GM18499 (cell line): ENCODE measurements at regions not wholly inside any gene's neighbourhood (a gene's known extent, or its start where the extent isn't known, plus 50 kb on each side); places are given as distances from the start of the nearest gene placed in this dataset.

Source experiments
- ATAC-seq: cut with Tn5 transposase; IDR thresholded peaks from one replicate; pipeline ENCODE4 v1.9.1; 2021; ENCODE audit warnings: moderate number of reproducible peaks; ENCODE audit not compliant: insufficient read depth, unreplicated experiment

DNA sequence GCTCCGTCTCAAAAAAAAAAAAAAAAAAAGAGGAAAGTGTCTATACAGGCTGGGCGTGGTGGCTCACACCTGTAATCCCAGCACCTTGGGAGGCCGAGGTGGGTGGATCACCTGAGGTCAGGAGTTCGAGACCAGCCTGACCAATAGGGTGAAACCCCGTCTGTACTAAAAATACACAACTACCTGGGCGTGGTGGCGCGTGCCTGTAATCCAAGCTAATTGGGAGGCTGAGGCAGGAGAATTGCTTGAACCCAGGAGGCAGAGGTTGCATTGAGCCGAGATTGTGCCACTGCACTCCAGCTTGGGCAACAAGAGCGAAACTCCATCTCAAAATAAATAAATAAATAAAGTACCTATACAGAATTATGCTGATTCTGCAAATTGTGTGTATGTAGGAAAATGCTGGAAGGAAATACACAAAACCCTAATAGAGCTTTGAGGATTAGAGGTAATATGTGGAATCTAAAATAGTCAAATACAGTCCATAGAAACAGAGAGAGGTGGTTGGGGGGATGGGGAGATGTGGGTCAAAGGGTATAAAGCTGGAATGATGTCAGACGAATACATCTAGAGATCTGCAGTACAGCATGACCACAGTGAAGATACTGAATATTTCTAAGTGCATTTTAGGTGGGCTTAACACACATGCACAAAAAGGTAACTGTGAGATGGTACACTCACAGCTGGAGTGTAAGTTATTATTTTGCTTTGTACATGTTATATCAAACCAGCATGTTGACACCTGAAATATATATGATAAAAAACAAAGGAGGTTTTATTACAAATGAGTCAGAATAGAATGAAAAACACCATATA is 174.5 kb upstream of the KLF14 start:
- ATAC-seq = no peak

DNA sequence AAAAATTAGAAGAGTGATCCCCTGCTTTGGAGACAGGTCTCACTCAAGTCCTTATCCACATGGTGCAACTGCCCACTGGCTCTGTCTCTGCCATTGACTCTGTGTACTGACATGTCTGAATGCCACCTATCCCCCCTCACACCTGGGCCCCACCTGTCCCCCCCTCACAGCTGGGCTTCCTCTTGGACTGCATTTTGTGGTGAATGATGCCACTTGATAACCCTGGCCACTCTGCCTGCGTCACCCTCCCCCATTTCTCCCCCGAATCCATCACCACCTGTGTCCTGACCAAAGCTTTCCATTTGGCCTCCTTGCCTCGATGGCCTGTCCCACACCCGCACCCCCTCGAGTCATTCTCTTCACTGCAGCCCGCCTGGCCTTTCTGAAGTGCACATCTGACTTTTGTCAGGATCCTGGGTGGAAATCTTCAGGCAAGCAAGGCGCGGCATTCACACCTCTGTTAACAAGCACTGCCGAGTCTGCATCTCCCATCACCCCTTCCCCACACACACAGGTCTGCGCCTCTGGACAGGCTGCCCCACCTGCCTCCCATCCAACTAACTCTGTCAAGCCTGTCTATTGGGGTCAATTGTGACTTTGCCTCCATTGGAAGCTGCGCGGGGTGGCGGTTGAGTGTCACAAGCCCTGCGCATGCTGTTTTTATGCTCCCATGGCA is 175.3 kb upstream of the KLF14 start:
- ATAC-seq = no peak

- no peak for ATAC-seq
Observed at GRCh38 chr7:130909881-130910672, 176.1 kb upstream of the KLF14 start.

DNA sequence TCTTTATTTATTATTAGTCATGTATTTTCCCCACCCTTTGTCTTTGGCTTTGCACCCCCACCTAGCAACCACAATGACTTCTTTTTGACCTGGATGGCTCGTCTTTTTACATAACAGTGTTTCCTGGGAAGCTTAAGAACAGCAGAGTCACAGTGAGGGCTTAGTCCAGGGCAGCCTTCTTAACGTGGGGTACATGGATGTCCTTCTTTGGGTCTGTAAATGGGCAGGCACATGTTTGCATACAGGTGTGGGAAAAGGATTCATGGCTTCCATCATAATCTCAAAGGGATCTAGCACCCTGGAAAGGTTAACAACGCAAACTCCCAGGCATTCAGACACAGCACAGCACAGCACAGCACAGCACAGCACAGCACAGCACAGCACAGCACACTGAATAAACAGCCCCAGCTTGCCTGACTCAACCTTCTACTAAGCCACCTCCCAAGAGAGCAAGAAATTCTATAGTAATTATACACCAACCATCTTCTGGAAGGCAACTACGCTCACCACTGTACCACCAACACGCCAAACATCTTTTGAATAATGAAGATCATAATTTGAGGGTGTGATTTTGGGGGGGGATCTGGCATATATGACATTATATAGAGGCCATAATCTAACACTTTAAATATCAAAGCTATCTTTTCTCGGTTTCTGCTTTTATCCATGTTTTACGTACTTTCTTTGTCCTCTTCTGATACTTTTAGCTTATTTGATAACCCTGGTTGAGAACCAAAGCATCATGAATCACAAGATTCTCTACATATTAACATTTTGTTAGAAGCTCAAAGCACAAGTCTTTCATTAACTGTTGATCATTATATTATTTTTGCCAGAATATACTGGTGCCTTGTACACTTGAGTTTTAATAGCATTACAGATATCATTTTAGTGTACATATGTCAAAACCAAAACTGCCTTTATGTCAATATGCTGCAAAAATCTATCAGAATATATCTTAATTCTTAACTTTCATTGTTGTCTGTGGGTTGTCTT is 177.2 kb upstream of the KLF14 start:
- no peak for ATAC-seq

DNA sequence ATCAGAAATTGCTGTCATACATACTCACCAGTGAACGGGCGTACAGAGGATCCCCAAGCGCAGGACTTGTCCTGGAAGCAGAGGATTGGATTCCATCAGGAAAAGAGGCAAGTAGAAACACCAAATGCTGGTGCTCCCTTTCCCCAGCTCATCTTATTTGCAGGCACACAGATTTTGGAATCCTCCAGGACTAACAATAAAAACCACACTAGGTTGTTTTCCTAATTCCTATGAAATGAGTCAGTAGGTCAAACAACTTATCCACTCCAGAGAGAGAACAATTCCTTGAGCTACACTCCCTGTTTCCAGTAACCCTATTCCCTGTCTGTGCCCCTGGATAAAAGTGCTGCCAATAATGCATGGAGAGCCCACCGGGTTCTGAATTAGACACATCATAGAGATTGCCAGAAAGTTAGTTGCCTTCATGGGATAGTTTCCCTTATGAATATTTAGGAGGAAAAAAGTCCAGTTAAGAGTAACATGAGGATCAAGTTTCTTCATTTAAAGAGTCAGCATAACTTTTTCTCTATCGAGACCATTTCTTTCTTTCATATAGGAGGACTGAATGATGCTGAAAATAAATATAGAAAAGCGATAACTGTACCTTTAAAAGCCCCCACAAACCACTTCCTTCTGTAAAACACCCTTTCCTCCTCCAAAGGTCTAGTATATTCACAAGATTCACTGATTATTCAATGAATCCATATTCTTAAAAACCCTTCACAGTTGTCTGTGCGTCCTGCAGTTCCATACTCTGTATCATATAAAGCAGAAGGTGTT is 178.3 kb upstream of the KLF14 start:
- no peak for ATAC-seq

DNA sequence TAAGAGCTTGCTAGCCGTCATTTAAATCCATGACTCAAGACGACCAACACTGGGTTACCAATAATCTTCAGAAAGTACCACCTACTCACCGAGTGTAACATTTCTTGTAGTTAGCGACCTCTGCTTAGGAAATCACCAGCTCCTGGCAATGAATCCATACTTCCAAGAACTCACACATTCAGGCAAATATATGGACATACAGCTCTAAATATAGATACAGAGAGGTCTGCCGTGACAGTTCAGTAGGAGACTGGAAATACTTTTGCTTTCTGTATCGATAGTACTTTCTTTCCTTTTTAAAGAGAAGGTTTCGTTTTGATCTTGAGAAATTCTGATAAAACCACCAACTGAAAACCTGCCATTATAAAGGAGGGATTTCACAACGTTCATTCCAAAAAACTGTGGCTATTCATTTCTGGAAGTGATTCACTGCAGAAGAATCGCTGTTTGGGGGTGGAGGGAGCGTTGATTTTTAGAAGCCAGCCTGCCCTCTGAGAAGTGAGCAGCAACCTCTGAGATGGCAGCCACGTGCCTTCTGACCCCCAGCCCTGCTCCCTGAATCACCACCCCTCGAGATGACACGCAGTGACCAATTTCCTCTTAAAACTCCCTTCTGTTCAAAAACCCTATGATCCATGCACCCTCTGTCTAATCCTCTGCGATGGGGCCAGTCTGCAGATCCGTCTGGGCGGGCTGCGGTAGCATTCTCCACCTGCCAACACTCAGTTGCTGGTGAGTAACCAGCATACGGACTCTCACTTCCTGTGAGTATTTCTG is 179.0 kb upstream of the KLF14 start:
- ATAC-seq = peak; percentile 57

DNA sequence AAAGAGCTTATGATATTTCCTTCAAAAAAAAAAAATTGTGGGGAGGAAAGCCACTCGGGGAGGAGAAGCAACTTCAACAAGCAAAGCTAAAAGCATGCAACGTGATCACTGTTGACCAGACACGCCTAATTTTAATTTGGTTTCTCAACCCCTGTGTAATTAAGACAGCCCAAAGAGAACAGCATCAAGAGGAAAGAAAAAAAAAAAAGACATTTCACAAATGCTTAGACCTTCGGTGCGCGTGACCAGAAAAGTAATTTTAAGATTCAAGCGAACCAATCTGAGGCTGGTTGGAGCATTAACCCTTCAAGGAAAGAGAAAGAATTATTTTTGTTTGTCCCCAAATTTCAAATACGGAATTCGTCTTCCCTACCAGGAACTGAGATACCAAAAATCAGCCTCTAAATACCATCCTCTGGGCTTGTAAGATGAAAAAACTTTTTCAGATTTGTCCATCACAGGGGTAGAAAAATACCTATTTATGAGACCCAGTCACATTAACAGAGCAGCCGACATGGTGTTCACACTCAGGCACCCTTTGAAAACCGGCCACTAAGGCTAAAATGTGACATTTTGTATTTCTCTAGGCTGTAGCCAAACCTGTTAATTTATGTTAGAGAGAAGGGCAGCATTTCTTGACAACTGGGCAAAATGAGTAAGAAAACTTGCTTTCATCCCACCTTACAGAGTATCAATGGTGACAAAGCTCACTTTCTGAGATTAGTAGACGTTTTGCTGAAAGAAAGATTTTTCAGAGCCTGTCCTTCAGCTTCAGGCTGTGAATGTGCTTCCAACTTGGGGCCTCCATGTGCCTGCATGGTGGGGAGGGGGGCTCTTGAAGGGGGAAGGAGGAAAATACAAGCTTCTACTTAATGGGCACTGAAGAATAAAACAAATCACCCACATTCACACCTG is 179.9 kb upstream of the KLF14 start:
- ATAC-seq = peak; percentile 1

DNA sequence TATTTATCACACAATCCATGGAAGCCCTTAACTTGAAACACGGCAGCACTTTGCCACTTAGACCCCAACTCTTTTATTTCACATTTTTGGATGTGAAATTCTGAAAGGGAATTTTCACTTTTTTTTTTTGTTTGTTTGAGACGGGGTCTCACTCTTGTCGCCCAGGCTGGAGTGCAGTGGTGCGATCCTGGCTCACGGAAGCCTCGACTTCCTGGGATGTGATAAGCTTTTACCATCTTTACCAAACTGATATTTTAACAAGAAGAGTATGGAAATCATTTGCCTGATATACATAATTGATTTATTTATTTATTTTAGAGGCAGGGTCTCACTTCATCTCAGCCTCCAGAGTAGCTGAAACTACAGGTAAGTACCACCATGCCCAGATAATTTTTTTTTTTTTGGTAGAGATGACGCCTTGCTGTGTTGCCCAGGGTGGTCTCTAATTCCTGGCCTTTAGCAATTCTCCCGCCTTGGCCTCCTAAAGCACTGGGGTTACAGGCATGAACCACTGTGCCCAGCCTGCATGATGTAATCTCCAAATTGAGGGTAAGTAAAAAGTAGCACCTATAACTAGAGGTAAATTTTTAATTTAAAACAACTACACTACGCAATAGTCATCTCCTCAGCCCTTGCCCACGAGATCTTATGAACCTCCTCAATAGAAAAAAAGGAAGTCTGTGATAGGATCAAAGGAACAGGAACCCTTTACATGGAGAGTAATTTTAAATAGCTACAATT is 180.7 kb upstream of the KLF14 start:
- no peak for ATAC-seq

- no peak for ATAC-seq
Observed at GRCh38 chr7:130917669-130918128, 183.7 kb upstream of the KLF14 start.

GRCh38 chr7:130918129-130919052 is 184.4 kb upstream of the KLF14 start:
- ATAC-seq = no peak

- no peak for ATAC-seq
Observed at GRCh38 chr7:130919316-130920103, 185.5 kb upstream of the KLF14 start.

DNA sequence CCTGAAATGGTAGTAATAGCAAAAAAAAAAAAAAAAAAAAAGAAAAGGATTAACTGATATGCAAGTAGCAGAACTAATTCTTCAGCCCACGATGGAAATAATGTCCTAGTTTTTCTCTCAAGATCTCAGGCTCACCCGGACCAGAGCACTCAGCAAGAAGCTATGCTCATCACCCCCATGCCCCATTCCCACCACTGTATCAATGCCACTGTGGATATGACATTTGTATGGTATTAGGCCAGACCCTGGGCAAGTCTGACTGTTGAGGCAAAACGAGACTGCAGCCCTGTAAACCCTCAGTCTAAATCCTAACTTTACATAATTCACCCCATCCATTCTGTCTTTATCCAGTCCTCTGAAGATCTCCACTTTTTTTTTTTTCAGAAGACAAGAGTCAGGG is 186.1 kb upstream of the KLF14 start:
- ATAC-seq = no peak

- no peak for ATAC-seq
Observed at GRCh38 chr7:130921391-130922180, 187.6 kb upstream of the KLF14 start.
